ENCODE measurements at regions not wholly inside any gene's neighbourhood (a gene's known extent, or its start where the extent isn't known, plus 50 kb on each side); places are given as distances from the start of the nearest gene placed in this dataset.

DNA sequence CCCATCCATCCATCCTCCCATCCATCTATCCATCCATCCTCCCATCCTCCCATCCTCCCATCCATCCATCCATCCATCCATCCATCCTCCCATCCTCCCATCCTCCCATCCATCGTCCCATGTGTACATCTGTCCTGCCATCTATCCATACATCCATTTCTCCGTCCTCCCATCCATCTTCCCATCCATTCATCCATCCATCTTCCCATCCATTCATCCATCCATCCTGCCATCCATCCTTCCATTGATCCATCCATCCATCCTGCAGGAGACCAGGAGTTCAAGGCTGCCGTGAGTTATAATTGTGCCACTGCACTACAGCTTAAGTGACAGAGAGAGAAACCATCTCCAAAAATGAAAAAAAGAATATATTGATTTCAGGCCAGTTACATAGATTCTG, 356.5 kb downstream of the CDH26 start:
- no peak for DNase-seq (ENCODE audit: low read depth)
- TF ChIP-seq CTCF (conservative IDR thresholded peaks at IDR 0.05; ENCODE audit: low read depth, low read length): no peak
- H3K4me3 ChIP-seq (ENCODE audit: low read depth, low read length): no peak overlapping the region

GRCh38 chr20:60316476-60317158, 358.4 kb downstream of the CDH26 start:
- H3K4me3 ChIP-seq (ENCODE audit: low read depth, low read length): no peak overlapping the region
- no peak for DNase-seq (ENCODE audit: low read depth)
- no peak for TF ChIP-seq CTCF (conservative IDR thresholded peaks at IDR 0.05; ENCODE audit: low read depth, low read length)

GRCh38 chr20:60317401-60317800, 359.2 kb downstream of the CDH26 start:
- no peak overlapping the region for H3K4me3 ChIP-seq (ENCODE audit: low read depth, low read length)
- DNase-seq (ENCODE audit: low read depth): no peak
- TF ChIP-seq CTCF (conservative IDR thresholded peaks at IDR 0.05; ENCODE audit: low read depth, low read length): no peak

DNA sequence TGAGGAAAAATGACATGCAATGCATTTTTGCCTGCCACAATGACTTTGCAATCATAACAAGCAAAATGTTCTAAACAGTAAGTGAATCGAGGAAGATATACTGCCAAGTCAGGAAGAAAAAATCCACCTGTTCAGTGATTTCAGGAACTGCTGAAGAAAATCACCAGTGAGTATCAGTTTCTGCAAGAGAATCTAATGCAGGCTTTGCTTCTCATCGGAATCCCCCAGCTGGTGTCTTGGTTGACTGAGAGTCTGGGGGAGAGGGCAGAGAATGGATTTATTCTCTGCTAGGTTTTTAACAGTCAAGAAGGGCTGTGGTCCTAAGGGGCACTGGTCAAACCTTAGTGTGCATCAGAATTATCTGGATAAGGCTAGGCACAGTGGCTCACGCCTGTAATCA, 363.4 kb downstream of the CDH26 start:
- no peak for DNase-seq (ENCODE audit: low read depth)
- TF ChIP-seq CTCF (conservative IDR thresholded peaks at IDR 0.05; ENCODE audit: low read depth, low read length): no peak
- no peak overlapping the region for H3K4me3 ChIP-seq (ENCODE audit: low read depth, low read length)

DNA sequence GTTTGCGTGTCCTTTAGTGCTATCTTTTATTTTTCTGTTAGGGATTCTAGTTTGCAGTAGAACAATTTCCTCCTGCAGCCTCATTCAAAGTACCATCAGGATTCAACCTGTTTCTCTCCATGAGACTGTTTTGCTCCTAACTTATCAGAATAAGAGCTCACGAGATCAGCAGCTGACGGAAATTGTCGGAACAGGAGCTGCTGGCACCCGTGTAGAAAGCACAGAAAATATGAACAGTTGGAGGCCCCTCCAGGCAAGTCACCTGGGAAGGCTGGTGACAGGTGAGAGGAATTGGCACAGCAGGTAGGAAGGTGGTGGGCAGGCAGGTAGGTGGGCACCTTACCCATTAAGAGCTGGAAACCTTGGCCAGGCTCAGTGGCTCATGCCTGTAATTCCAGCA, 368.6 kb downstream of the CDH26 start:
- DNase-seq (ENCODE audit: low read depth): no peak
- H3K4me3 ChIP-seq (ENCODE audit: low read depth, low read length): no peak overlapping the region
- TF ChIP-seq CTCF (conservative IDR thresholded peaks at IDR 0.05; ENCODE audit: low read depth, low read length): no peak

DNA sequence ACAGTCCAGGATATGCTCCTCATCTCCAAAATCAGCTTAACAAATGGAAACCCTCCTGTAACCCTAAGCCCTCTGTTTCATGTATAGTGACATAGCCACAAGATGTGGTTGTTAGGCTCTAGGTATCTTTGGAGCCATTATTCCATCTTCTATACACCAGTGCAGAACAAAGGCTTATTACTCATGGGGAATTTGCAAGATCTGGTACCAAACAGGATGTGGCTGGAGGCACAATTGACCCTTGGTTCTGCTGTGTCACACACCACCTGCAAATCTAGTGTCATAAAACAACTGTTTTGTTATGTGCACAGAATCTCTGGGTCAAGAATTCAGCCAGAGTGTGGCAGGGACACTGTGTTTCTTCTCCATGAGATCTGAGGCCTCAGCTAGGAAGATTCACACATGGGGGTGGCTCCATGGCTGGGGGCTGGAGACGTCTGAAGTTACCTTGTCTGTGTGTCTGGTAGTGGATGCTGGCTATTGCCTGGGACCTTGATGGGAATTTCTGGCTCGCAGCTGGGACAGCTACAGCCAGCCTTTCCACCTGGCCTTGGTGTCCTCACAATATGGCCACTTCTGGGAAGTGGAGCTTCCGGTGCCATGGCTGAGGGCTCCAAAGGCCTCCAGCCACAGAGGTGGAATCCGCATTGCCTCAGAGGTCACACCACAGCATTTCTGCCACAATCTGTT, 369.9 kb downstream of the CDH26 start:
- no peak overlapping the region for H3K4me3 ChIP-seq (ENCODE audit: low read depth, low read length)
- TF ChIP-seq CTCF (conservative IDR thresholded peaks at IDR 0.05; ENCODE audit: low read depth, low read length): no peak
- DNase-seq (ENCODE audit: low read depth): no peak

- TF ChIP-seq CTCF (conservative IDR thresholded peaks at IDR 0.05; ENCODE audit: low read depth, low read length): no peak
- no peak overlapping the region for H3K4me3 ChIP-seq (ENCODE audit: low read depth, low read length)
- DNase-seq (ENCODE audit: low read depth): no peak
Measured at GRCh38 chr20:60330461-60330860, 372.2 kb downstream of the CDH26 start.

All from choroid plexus epithelial cell (primary cell).